Stimulated activated CD8-positive, alpha-beta memory T cell treated with anti-CD3 and anti-CD28 coated beads, Interleukin-2, amount 100 ng/mL, for 48 hours (primary cell): ENCODE measurements at regions not wholly inside any gene's neighbourhood (a gene's known extent, or its start where the extent isn't known, plus 50 kb on each side); places are given as distances from the start of the nearest gene placed in this dataset.
"Not testable (repeated sequence)": the region's sequence is repeated elsewhere in the genome, so short reads cannot be mapped to it uniquely, and the experiment has no call there.

Experiments used
- DNase-seq, 2 donors: peaks; one replicate each; pipeline ENCODE4 v3.0.0-alpha.2; 2020; ENCODE audit warnings: low read depth in 2 of 2

- DNase-seq, result not testable (repeated sequence)
These were observed 138.4 kb downstream of the ADCYAP1 start for GRCh38 chr18:1043039-1043438.

- no peak for DNase-seq
These were observed 141.0 kb downstream of the ADCYAP1 start for GRCh38 chr18:1045658-1046057.

GRCh38 chr18:1047406-1047805, 142.7 kb downstream of the ADCYAP1 start:
- DNase-seq, result no peak

GRCh38 chr18:1048032-1048431, 143.4 kb downstream of the ADCYAP1 start:
- DNase-seq, result no peak

- DNase-seq, result no peak
These were observed 144.5 kb downstream of the ADCYAP1 start for GRCh38 chr18:1049173-1049572.

GRCh38 chr18:1050012-1050657, 145.5 kb downstream of the ADCYAP1 start:
- no peak for DNase-seq

- DNase-seq, result no peak
These were observed 147.6 kb downstream of the ADCYAP1 start for GRCh38 chr18:1052301-1052700.

- DNase-seq, result no peak
These were observed 149.0 kb downstream of the ADCYAP1 start for GRCh38 chr18:1053331-1054315.

GRCh38 chr18:1056404-1056803, 151.7 kb downstream of the ADCYAP1 start:
- DNase-seq, result no peak

GRCh38 chr18:1057367-1057766, 152.7 kb downstream of the ADCYAP1 start:
- DNase-seq, result no peak

- no peak for DNase-seq
These were observed 157.9 kb downstream of the ADCYAP1 start for GRCh38 chr18:1062588-1062987.

GRCh38 chr18:1075322-1075721, 170.7 kb downstream of the ADCYAP1 start:
- DNase-seq, result no peak

- DNase-seq, result no peak
These were observed 171.2 kb downstream of the ADCYAP1 start for GRCh38 chr18:1075876-1076275.

- no peak for DNase-seq
These were observed 173.6 kb downstream of the ADCYAP1 start for GRCh38 chr18:1078301-1078700.

- not testable (repeated sequence) for DNase-seq
These were observed 179.0 kb downstream of the ADCYAP1 start for GRCh38 chr18:1083675-1084074.

- DNase-seq, result no peak
These were observed 186.1 kb downstream of the ADCYAP1 start for GRCh38 chr18:1090758-1091157.

GRCh38 chr18:1092228-1092627, 187.6 kb downstream of the ADCYAP1 start:
- no peak for DNase-seq

- DNase-seq, result no peak
These were observed 189.7 kb downstream of the ADCYAP1 start for GRCh38 chr18:1094409-1094808.

GRCh38 chr18:1097991-1098735, 193.5 kb downstream of the ADCYAP1 start:
- DNase-seq, result not testable (repeated sequence)

GRCh38 chr18:1102848-1103247, 198.2 kb downstream of the ADCYAP1 start:
- no peak for DNase-seq

- no peak for DNase-seq
These were observed 198.9 kb downstream of the ADCYAP1 start for GRCh38 chr18:1103537-1103936.

- no peak for DNase-seq
These were observed 199.7 kb downstream of the ADCYAP1 start for GRCh38 chr18:1104181-1104881.
